ENCODE measurements at regions not wholly inside any gene's neighbourhood (a gene's known extent, or its start where the extent isn't known, plus 50 kb on each side); places are given as distances from the start of the nearest gene placed in this dataset.
"Not testable (repeated sequence)": the region's sequence is repeated elsewhere in the genome, so short reads cannot be mapped to it uniquely, and the experiment has no call there.

- DNase-seq: no peak
These were observed 803.0 kb upstream of the MGAT4C start for GRCh38 chr12:87059231-87059630.

- no peak for DNase-seq
These were observed 798.0 kb upstream of the MGAT4C start for GRCh38 chr12:87054226-87054625.

- no peak for DNase-seq
These were observed 795.4 kb upstream of the MGAT4C start for GRCh38 chr12:87051621-87052020.

GRCh38 chr12:87047691-87048090 lies 791.5 kb upstream of the MGAT4C start:
- DNase-seq: no peak

- DNase-seq: no peak
These were observed 783.3 kb upstream of the MGAT4C start for GRCh38 chr12:87039536-87039935.

- DNase-seq: no peak
These were observed 781.9 kb upstream of the MGAT4C start for GRCh38 chr12:87038098-87038497.

- DNase-seq: no peak
These were observed 769.8 kb upstream of the MGAT4C start for GRCh38 chr12:87025976-87026375.

GRCh38 chr12:87021400-87021799 lies 765.2 kb upstream of the MGAT4C start:
- DNase-seq: no peak

- DNase-seq: no peak
These were observed 763.9 kb upstream of the MGAT4C start for GRCh38 chr12:87020071-87020470.

GRCh38 chr12:87015352-87015751 lies 759.2 kb upstream of the MGAT4C start:
- no peak for DNase-seq

GRCh38 chr12:87008785-87009384 lies 752.7 kb upstream of the MGAT4C start:
- no peak for DNase-seq

GRCh38 chr12:87001102-87001501 lies 744.9 kb upstream of the MGAT4C start:
- no peak for DNase-seq

GRCh38 chr12:86985298-86985697 lies 729.1 kb upstream of the MGAT4C start:
- DNase-seq: no peak

- DNase-seq: not testable (repeated sequence)
These were observed 714.4 kb upstream of the MGAT4C start for GRCh38 chr12:86970595-86970994.

- DNase-seq: no peak
These were observed 703.7 kb upstream of the MGAT4C start for GRCh38 chr12:86959766-86960458.

GRCh38 chr12:86950444-86950843 lies 694.3 kb upstream of the MGAT4C start:
- no peak for DNase-seq

GRCh38 chr12:86950043-86950442 lies 693.9 kb upstream of the MGAT4C start:
- no peak for DNase-seq

- no peak for DNase-seq
These were observed 692.7 kb upstream of the MGAT4C start for GRCh38 chr12:86948851-86949250.

- no peak for DNase-seq
These were observed 689.5 kb upstream of the MGAT4C start for GRCh38 chr12:86945685-86946196.

GRCh38 chr12:86944197-86944819 lies 688.1 kb upstream of the MGAT4C start:
- not testable (repeated sequence) for DNase-seq

- no peak for DNase-seq
These were observed 675.5 kb upstream of the MGAT4C start for GRCh38 chr12:86931714-86932113.

GRCh38 chr12:86929962-86930361 lies 673.8 kb upstream of the MGAT4C start:
- no peak for DNase-seq

GRCh38 chr12:86917121-86917520 lies 660.9 kb upstream of the MGAT4C start:
- DNase-seq: no peak

GRCh38 chr12:86914721-86915120 lies 658.5 kb upstream of the MGAT4C start:
- DNase-seq: peak; percentile 69
